ENCODE measurements at regions not wholly inside any gene's neighbourhood (a gene's known extent, or its start where the extent isn't known, plus 50 kb on each side); places are given as distances from the start of the nearest gene placed in this dataset.
A peak's percentile ranks its signal among the peaks of the same experiment; 100 is the strongest.

DNA sequence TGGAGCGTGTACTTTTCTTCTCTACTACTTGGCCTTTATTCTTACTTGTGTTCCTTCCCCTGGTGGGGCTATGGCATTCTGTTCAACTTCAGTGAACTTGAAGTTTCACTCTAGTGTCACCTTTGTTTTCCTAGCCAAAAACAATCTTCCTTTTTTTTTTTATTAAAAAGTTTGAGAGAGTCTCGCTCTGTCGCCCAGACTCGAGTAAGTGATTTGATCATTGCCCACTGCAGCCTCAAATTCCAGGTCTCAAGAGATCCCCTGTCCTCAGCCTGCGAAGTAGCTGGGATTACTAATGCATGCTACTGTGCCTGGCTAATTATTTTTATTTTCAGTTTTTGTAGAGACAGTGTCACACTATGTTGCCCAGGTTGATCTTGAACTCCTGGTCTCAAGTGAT is 124.8 kb downstream of the SST start:
- H3K4me3 ChIP-seq (ENCODE audit: low read length): no peak overlapping the region
- DNase-seq: no peak
- H3K4me1 ChIP-seq (ENCODE audit: control insufficient read depth, insufficient read depth, low read length): no peaks in the 10 kb centered on the region
- H3K36me3 ChIP-seq (ENCODE audit: control insufficient read depth, insufficient read depth, low read length): no peaks in the 10 kb centered on the region
- no peak overlapping the region for H3K27ac ChIP-seq (ENCODE audit: low read length)
- H3K27me3 ChIP-seq (ENCODE audit: control insufficient read depth, insufficient read depth, low read length): no peaks in the 10 kb centered on the region
- no peaks in the 10 kb centered on the region for H3K9me3 ChIP-seq (replicated peaks; ENCODE audit: control insufficient read depth, low read depth, low read length)
- WGBS (ENCODE audit: insufficient coverage): 86% methylated on average over 2 of the region's 5 CpGs

DNA sequence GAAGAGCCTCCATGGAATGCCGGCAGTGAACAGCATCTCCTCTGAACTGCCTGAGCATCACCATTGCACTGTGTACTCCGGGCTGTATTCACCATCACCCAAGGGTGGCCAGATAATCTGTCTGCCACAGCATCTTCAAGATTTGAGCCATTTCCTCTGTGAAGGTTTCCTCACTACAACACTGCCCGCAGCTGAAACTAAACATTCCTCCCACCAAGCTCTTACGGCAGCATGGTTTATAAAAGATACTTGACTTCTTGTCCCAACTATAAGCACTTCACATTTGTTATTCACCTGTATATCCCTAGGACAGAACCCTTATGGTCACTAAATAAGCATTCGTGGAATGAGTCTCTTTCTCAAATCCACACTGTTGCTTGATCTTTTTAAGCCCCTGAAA is 125.9 kb downstream of the SST start:
- Histone ChIP-seq H3K36me3 (ENCODE audit: control insufficient read depth, insufficient read depth, low read length) (no peaks in the 10 kb centered on the region), H3K27ac (ENCODE audit: low read length) (no peak overlapping the region), H3K4me1 (ENCODE audit: control insufficient read depth, insufficient read depth, low read length) (no peaks in the 10 kb centered on the region), H3K9me3 (replicated peaks; ENCODE audit: control insufficient read depth, low read depth, low read length) (no peaks in the 10 kb centered on the region), H3K4me3 (ENCODE audit: low read length) (no peak overlapping the region), H3K27me3 (ENCODE audit: control insufficient read depth, insufficient read depth, low read length) (no peaks in the 10 kb centered on the region)
- WGBS (ENCODE audit: insufficient coverage): 92% methylated on average over 5 of the region's 5 CpGs
- no peak for DNase-seq

DNA sequence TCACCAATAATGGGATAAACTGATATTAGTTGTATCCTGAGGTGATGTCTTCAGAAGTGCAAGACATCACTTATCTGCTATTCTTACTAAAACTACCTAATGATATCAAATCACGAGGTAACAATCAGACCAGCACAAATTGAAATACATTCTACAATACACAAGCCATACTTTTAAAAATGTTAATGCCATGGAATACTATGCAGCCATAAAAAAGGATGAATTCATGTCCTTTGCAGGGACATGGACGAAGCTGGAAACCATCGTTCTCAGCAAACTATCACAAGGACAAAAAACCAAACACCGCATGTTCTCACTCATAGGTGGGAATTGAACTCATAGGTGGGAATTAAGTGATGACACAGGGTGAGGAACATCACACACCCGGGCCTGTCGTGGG is 129.3 kb downstream of the SST start:
- WGBS (ENCODE audit: insufficient coverage): no CpG with 5 or more reads among the region's 6 CpGs
- Histone ChIP-seq H3K4me3 (ENCODE audit: low read length) (no peak overlapping the region), H3K9me3 (replicated peaks; ENCODE audit: control insufficient read depth, low read depth, low read length) (no peaks in the 10 kb centered on the region), H3K27me3 (ENCODE audit: control insufficient read depth, insufficient read depth, low read length) (no peaks in the 10 kb centered on the region), H3K27ac (ENCODE audit: low read length) (no peak overlapping the region), H3K4me1 (ENCODE audit: control insufficient read depth, insufficient read depth, low read length) (no peaks in the 10 kb centered on the region), H3K36me3 (ENCODE audit: control insufficient read depth, insufficient read depth, low read length) (no peaks in the 10 kb centered on the region)
- DNase-seq: no peak

DNA sequence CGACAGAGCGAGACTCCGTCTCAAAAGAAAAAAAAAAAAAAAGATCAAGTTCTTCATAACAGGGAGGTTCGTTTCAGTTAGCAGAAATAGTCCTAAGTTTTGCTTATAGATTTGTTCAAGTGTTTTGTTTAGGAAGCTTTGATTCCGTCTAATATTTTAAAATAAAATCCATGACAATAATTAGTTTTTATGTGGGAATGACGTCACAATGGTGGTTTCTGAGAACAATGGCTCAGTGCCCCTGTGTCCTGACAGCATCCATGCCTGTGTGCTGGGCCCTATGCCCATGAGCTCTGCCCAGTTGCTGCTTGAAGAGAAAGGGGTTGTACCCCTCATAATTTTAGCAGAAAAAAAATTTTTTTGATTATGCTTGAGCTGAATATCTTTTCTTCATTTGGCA is 134.0 kb downstream of the SST start:
- 100% methylated on average over 1 of the region's 6 CpGs for WGBS (ENCODE audit: insufficient coverage)
- no peak overlapping the region for H3K27ac ChIP-seq (ENCODE audit: low read length)

DNA sequence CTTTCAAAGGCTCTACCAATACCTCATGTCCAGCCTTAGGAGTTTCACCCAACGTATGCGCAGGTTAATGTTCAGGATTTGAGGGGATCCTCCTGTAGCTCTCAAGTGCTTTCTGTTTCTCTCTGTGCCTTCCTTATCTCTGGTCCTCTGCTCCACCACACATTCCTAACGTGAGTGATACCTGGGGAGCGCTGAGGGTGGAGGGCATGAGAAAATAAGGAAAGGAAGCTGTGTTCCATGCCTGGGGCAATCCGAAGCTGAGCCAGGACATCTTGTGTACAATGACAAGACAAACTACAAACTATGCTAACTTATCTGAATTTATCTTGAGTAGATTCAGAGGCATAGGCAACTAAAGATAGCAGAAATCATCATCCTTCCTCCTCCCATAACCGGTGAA is 136.4 kb downstream of the SST start:
- Histone ChIP-seq H3K4me1 (ENCODE audit: control insufficient read depth, insufficient read depth, low read length) (no peaks in the 10 kb centered on the region), H3K27me3 (ENCODE audit: control insufficient read depth, insufficient read depth, low read length) (no peaks in the 10 kb centered on the region), H3K36me3 (ENCODE audit: control insufficient read depth, insufficient read depth, low read length) (no peaks in the 10 kb centered on the region), H3K27ac (ENCODE audit: low read length) (no peak overlapping the region), H3K4me3 (ENCODE audit: low read length) (no peak overlapping the region), H3K9me3 (replicated peaks; ENCODE audit: control insufficient read depth, low read depth, low read length) (no peaks in the 10 kb centered on the region)
- DNase-seq: no peak
- WGBS (ENCODE audit: insufficient coverage): no CpG with 5 or more reads among the region's 6 CpGs

More for the DNA sequence above, 134.0 kb downstream of the SST start:
- Histone ChIP-seq H3K4me3 (ENCODE audit: low read length) (no peak overlapping the region), H3K36me3 (ENCODE audit: control insufficient read depth, insufficient read depth, low read length) (no peaks in the 10 kb centered on the region), H3K4me1 (ENCODE audit: control insufficient read depth, insufficient read depth, low read length) (no peaks in the 10 kb centered on the region), H3K27me3 (ENCODE audit: control insufficient read depth, insufficient read depth, low read length) (no peaks in the 10 kb centered on the region), H3K9me3 (replicated peaks; ENCODE audit: control insufficient read depth, low read depth, low read length) (no peaks in the 10 kb centered on the region)
- no peak for DNase-seq

DNA sequence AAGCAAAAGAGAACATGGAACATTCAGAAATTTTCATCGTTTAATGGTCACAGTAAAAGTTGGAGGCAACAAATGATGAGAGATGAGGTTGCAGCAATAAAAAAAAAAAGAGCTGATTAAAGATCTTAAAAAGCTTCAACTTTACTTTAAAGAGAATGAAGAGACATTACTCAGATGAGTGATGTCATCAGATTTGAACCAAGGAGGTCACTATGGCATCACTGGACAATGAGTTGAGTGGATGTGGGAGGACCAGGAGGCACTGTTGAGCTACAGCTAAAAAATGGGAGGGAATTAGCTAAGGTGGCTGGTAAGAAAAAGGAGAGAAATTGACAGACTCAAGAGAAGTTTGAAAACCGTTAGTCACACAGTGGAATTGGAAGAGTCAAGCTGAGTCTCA is 138.4 kb downstream of the SST start:
- Histone ChIP-seq H3K27ac (ENCODE audit: low read length) (no peak overlapping the region), H3K36me3 (ENCODE audit: control insufficient read depth, insufficient read depth, low read length) (no peaks in the 10 kb centered on the region), H3K4me3 (ENCODE audit: low read length) (no peak overlapping the region), H3K4me1 (ENCODE audit: control insufficient read depth, insufficient read depth, low read length) (no peaks in the 10 kb centered on the region), H3K9me3 (replicated peaks; ENCODE audit: control insufficient read depth, low read depth, low read length) (no peaks in the 10 kb centered on the region), H3K27me3 (ENCODE audit: control insufficient read depth, insufficient read depth, low read length) (no peaks in the 10 kb centered on the region)
- DNase-seq: no peak
- WGBS (ENCODE audit: insufficient coverage): 67% methylated on average over 1 of the region's 2 CpGs

DNA sequence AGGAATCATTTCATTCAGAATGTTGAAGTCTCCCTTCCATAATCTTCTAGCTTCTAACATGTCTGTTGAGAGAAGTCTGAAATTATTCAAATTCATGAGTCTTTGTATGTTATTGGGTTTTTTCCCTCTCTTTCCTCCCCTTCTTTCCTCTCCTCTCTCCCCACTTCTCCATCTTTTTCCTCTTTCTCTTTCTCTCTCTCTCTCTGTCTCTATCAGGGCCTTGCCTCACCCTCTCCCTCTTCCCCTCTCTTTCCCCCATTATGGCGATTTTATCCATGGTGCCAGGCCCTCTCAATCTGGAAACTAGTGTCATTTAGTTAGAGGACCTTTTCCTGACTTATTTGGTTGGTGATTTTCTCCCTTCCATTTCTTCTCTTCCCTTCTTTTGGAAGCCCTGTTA is 147.3 kb downstream of the SST start:
- Histone ChIP-seq H3K27me3 (ENCODE audit: control insufficient read depth, insufficient read depth, low read length) (no peaks in the 10 kb centered on the region), H3K4me3 (ENCODE audit: low read length) (no peak overlapping the region), H3K27ac (ENCODE audit: low read length) (no peak overlapping the region), H3K9me3 (replicated peaks; ENCODE audit: control insufficient read depth, low read depth, low read length) (no peaks in the 10 kb centered on the region), H3K4me1 (ENCODE audit: control insufficient read depth, insufficient read depth, low read length) (no peaks in the 10 kb centered on the region), H3K36me3 (ENCODE audit: control insufficient read depth, insufficient read depth, low read length) (no peaks in the 10 kb centered on the region)
- no peak for DNase-seq
- WGBS (ENCODE audit: insufficient coverage): no CpG with 5 or more reads among the region's 1 CpG

DNA sequence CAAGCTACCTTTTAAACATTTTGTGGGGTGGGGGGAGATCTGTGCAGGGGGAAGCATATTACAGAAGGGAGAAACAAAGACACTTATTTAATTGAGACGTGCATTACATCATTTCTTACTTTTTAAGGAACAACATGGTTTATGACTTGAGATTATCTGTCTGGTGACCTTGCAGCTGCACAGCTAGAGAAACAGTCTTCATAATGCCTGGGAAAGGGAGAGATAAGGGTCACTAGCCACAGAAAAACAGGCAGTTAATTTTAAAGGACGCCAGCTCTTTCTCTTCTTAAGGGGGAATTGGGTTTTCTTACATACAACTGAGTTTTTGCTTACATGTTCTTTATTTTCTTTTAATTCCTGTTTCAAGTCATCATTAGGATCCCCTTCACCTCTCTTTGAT is 147.9 kb downstream of the SST start:
- no peaks in the 10 kb centered on the region for H3K36me3 ChIP-seq (ENCODE audit: control insufficient read depth, insufficient read depth, low read length)
- H3K27me3 ChIP-seq (ENCODE audit: control insufficient read depth, insufficient read depth, low read length): no peaks in the 10 kb centered on the region
- H3K27ac ChIP-seq (ENCODE audit: low read length): no peak overlapping the region
- no CpG with 5 or more reads among the region's 2 CpGs for WGBS (ENCODE audit: insufficient coverage)
- H3K9me3 ChIP-seq (replicated peaks; ENCODE audit: control insufficient read depth, low read depth, low read length): no peaks in the 10 kb centered on the region
- no peaks in the 10 kb centered on the region for H3K4me1 ChIP-seq (ENCODE audit: control insufficient read depth, insufficient read depth, low read length)
- H3K4me3 ChIP-seq (ENCODE audit: low read length): no peak overlapping the region
- no peak for DNase-seq

DNA sequence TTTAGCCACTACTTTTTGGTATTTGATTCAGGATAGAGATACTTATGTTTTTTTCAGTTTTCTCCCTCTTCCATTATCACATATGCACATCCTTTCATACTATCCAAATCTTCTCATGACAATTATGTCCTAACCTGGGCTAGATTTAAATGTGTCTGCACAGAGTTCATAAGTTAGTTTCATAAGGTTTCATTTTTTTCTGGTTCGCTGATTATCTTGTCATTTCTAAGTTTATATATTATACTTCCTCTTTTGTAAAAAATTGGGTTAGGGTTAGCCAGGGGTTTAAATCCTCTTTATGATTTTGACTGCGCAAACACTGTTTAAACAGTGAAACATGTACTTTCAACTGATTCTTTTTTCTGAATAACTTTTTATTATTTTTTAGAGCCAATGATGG is 148.6 kb downstream of the SST start:
- no CpG with 5 or more reads among the region's 2 CpGs for WGBS (ENCODE audit: insufficient coverage)
- Histone ChIP-seq H3K36me3 (ENCODE audit: control insufficient read depth, insufficient read depth, low read length) (no peaks in the 10 kb centered on the region), H3K27ac (ENCODE audit: low read length) (no peak overlapping the region), H3K4me3 (ENCODE audit: low read length) (no peak overlapping the region), H3K27me3 (ENCODE audit: control insufficient read depth, insufficient read depth, low read length) (no peaks in the 10 kb centered on the region), H3K4me1 (ENCODE audit: control insufficient read depth, insufficient read depth, low read length) (no peaks in the 10 kb centered on the region), H3K9me3 (replicated peaks; ENCODE audit: control insufficient read depth, low read depth, low read length) (no peaks in the 10 kb centered on the region)
- DNase-seq: no peak

DNA sequence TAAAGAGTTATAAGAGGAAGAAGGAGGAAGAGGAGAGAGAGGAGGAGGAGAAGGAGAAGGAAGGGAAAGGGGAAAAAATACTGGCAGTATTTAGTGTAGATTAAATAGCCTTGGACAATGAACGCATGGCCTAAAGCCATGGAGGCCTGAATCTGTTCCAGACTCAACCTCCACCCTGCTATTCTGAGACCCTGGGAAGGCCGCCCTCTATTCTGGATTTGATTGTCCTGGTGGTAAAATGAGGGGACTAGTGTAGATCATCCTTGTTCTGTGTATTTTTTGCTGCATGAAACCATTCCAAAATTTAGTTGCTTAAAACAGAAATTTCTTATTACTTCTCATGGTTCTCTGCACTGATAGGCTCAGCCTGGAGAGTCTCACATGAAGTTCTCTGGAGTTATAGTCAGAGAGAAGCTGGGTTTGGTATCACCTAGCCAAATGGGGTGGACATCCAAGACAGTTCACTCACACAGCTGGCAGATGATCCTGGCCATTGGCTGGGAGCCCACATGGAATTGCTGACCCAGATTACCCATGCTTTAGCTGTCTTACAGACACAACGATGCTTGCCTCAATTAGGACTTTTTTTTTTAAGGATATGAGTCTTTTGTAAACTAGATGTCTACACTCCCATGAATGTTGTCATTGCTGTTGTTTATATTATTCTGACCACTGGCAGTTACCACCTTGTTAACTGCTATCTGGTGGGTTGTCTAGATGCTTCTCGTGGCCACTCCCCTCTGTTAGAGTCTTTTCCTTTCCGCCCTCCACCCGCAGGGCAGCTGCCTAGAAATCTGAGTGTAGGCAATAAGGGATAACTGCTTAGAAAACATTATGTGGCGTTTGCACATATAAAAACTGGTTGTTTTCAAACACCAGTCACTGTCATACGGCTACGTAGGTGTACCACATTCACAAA is 149.9 kb downstream of the SST start:
- Histone ChIP-seq H3K4me1 (ENCODE audit: control insufficient read depth, insufficient read depth, low read length) (no peaks in the 10 kb centered on the region), H3K27me3 (ENCODE audit: control insufficient read depth, insufficient read depth, low read length) (no peaks in the 10 kb centered on the region), H3K4me3 (ENCODE audit: low read length) (no peak overlapping the region), H3K27ac (ENCODE audit: low read length) (no peak overlapping the region), H3K9me3 (replicated peaks; ENCODE audit: control insufficient read depth, low read depth, low read length) (no peaks in the 10 kb centered on the region), H3K36me3 (ENCODE audit: control insufficient read depth, insufficient read depth, low read length) (no peaks in the 10 kb centered on the region)
- 79% methylated on average over 4 of the region's 9 CpGs for WGBS (ENCODE audit: insufficient coverage)
- peak; percentile 16 for DNase-seq

Measured in muscle of leg (tissue), 3 donors.